Transverse colon (tissue), 4 donors: ENCODE measurements at regions not wholly inside any gene's neighbourhood (a gene's known extent, or its start where the extent isn't known, plus 50 kb on each side); places are given as distances from the start of the nearest gene placed in this dataset.

Experiments used
- DNase-seq: peaks from one replicate; pipeline ENCODE4 v3.0.0-alpha.2; 2019
- H3K27ac ChIP-seq, 4 donors: fragments of 200-600 bp; sonication (generic); 2 replicates each; pipeline ENCODE4 v1.5.1; 2016 to 2018; ENCODE audit warnings: inconsistent platforms in 4 of 4
- H3K27me3 ChIP-seq: fragments of 200-600 bp; sonication (generic); 2 replicates; pipeline ENCODE4 v1.5.1; 2017; ENCODE audit warnings: inconsistent platforms
- H3K36me3 ChIP-seq, 4 donors: fragments of 200-600 bp; sonication (generic); 2 replicates each; pipeline ENCODE4 v1.5.1; 2017 to 2019; ENCODE audit warnings: inconsistent platforms in 4 of 4
- H3K4me1 ChIP-seq, 4 donors: fragments of 200-600 bp; sonication (generic); 2 replicates each; pipeline ENCODE4 v1.5.1; 2017 to 2020; ENCODE audit warnings: inconsistent platforms in 4 of 4
- H3K4me3 ChIP-seq, 4 donors: fragments of 200-600 bp; sonication (generic); 1 replicate in 1 of 4; 2 replicates in 3 of 4; pipeline versions ENCODE4 v1.5.1 to v1.6.1; 2017 to 2019; ENCODE audit warnings: inconsistent platforms in 4 of 4
- H3K9me3 ChIP-seq, 2 donors: fragments of 200-600 bp; sonication (generic); 2 replicates each; pipeline ENCODE4 v1.5.1; 2017 to 2019; ENCODE audit warnings: inconsistent platforms in 2 of 2
- CTCF ChIP-seq, 5 experiments: fragments of 200-600 bp in 3 of 5; fragments of 450-650 bp in 2 of 5; sonication (generic) in 3 of 5; IDR thresholded peaks; 1 replicate in 2 of 5; 2 replicates in 3 of 5; pipeline ENCODE4 v1.5.1; 2016 to 2017; ENCODE audit warnings: antibody characterized with exemption in 5 of 5, inconsistent platforms in 3 of 5, mild to moderate bottlenecking in 2 of 5, moderate library complexity in 1 of 5
- EP300 ChIP-seq: sonication (generic); formaldehyde crosslinking; IDR thresholded peaks from one replicate; pipeline ENCODE4 v1.6.1; 2017; ENCODE audit warnings: antibody characterized with exemption, low read depth
- POLR2A ChIP-seq: fragments of 450-650 bp; IDR thresholded peaks from one replicate; pipeline ENCODE4 v1.6.1; 2016; ENCODE audit warnings: antibody characterized with exemption, mild to moderate bottlenecking, moderate library complexity
- POLR2AphosphoS5 ChIP-seq, 3 donors: sonication (generic); formaldehyde crosslinking; IDR thresholded peaks; one replicate each; pipeline ENCODE4 v1.6.1; 2016; ENCODE audit warnings: antibody characterized with exemption in 3 of 3
- WGBS, 2 donors: methylation state at CpG; one replicate each; pipeline ENCODE4 v1.1.5; 2018; ENCODE audit warnings: low coverage in 1 of 2; 5-methylcytosine and 5-hydroxymethylcytosine counted together
- in situ Hi-C, 4 donors: fragments of 200-750 bp; cut with MboI; loops; one replicate each; pipeline versions ENCODE4 v1.15.0 to v1.15.1; 2017; ENCODE audit warnings: low sequenced_read_pairs in 3 of 4, low pct_ligation_motif_present in 1 of 4, low pct_unique_long_range_greater_than_20kb in 1 of 4
- intact Hi-C: fragments of 100-400 bp; cut with DNase I; formaldehyde crosslinking; loops from one replicate; pipeline ENCODE4 v1.15.1; 2023; ENCODE audit warnings: low total_unique reads

- Histone ChIP-seq H3K27ac (no peak overlapping the region), H3K9me3 (no peaks in the 10 kb centered on the region), H3K36me3 (no peaks in the 10 kb centered on the region), H3K4me3 (no peak overlapping the region), H3K4me1 (no peaks in the 10 kb centered on the region), H3K27me3 (no peaks in the 10 kb centered on the region)
- intact Hi-C loops (no loop called here), in situ Hi-C loops (no loop called here)
- TF ChIP-seq EP300 = no peak
- TF ChIP-seq CTCF (IDR thresholded peaks at IDR 0.05) = no peak
- TF ChIP-seq POLR2A = no peak
- TF ChIP-seq POLR2AphosphoS5 (IDR thresholded peaks at IDR 0.05) = no peak
- WGBS, 2 donors = 50 to 63% methylated on average over 1 to 9 of the region's 9 CpGs
- no peak for DNase-seq
Observed at GRCh38 chr5:2190549-2190948, 307.8 kb upstream of the IRX4 start.

- Histone ChIP-seq H3K27me3 (no peaks in the 10 kb centered on the region), H3K4me3 (no peak overlapping the region), H3K36me3 (no peaks in the 10 kb centered on the region), H3K9me3 (no peaks in the 10 kb centered on the region), H3K27ac (no peak overlapping the region), H3K4me1 (no peaks in the 10 kb centered on the region)
- intact Hi-C loops = no loop called here
- WGBS, 2 donors = 77 to 83% methylated on average over 3 to 4 of the region's 4 CpGs
- no peak for DNase-seq
- TF ChIP-seq POLR2A (no peak), CTCF (IDR thresholded peaks at IDR 0.05) (no peak), POLR2AphosphoS5 (IDR thresholded peaks at IDR 0.05) (no peak), EP300 (no peak)
- in situ Hi-C loops = no loop called here
Observed at GRCh38 chr5:2188661-2189060, 305.9 kb upstream of the IRX4 start.

GRCh38 chr5:2188137-2188536, 305.4 kb upstream of the IRX4 start:
- intact Hi-C loops (no loop called here), in situ Hi-C loops (no loop called here)
- no peak for TF ChIP-seq EP300
- no peak for TF ChIP-seq POLR2A
- no peak for TF ChIP-seq CTCF (IDR thresholded peaks at IDR 0.05)
- TF ChIP-seq POLR2AphosphoS5 (IDR thresholded peaks at IDR 0.05) = no peak
- DNase-seq = no peak
- no peak overlapping the region for H3K27ac ChIP-seq
- no peaks in the 10 kb centered on the region for H3K36me3 ChIP-seq
- no peak overlapping the region for H3K4me3 ChIP-seq
- H3K9me3 ChIP-seq = no peaks in the 10 kb centered on the region
- no peaks in the 10 kb centered on the region for H3K4me1 ChIP-seq
- 87 to 90% methylated on average over 6 to 7 of the region's 7 CpGs for WGBS, 2 donors
- no peaks in the 10 kb centered on the region for H3K27me3 ChIP-seq

GRCh38 chr5:2187687-2188086, 305.0 kb upstream of the IRX4 start:
- Histone ChIP-seq H3K4me1 (no peaks in the 10 kb centered on the region), H3K4me3 (no peak overlapping the region), H3K27ac (no peak overlapping the region), H3K27me3 (no peaks in the 10 kb centered on the region), H3K9me3 (no peaks in the 10 kb centered on the region), H3K36me3 (no peaks in the 10 kb centered on the region)
- no peak for TF ChIP-seq CTCF (IDR thresholded peaks at IDR 0.05)
- no peak for TF ChIP-seq POLR2AphosphoS5 (IDR thresholded peaks at IDR 0.05)
- no peak for TF ChIP-seq EP300
- no peak for TF ChIP-seq POLR2A
- intact Hi-C loops (no loop called here), in situ Hi-C loops (no loop called here)
- WGBS, 2 donors = 87% methylated on average over 9 of the region's 10 CpGs; no CpG with 5 or more reads in 1 of the 2 donors
- DNase-seq = no peak
